ENCODE measurements at regions not wholly inside any gene's neighbourhood (a gene's known extent, or its start where the extent isn't known, plus 50 kb on each side); places are given as distances from the start of the nearest gene placed in this dataset.

- TF ChIP-seq CTCF (IDR thresholded peaks at IDR 0.05; ENCODE audit: low read length) (no peak), EZH2 (IDR thresholded peaks at IDR 0.05; ENCODE audit: borderline replicate concordance, low read length) (no peak)
Measured at GRCh38 chr1:72734415-72734814, 452.1 kb upstream of the NEGR1 start.

Data from OCI-LY1 (cell line).